ENCODE measurements at regions not wholly inside any gene's neighbourhood (a gene's known extent, or its start where the extent isn't known, plus 50 kb on each side); places are given as distances from the start of the nearest gene placed in this dataset.

DNA sequence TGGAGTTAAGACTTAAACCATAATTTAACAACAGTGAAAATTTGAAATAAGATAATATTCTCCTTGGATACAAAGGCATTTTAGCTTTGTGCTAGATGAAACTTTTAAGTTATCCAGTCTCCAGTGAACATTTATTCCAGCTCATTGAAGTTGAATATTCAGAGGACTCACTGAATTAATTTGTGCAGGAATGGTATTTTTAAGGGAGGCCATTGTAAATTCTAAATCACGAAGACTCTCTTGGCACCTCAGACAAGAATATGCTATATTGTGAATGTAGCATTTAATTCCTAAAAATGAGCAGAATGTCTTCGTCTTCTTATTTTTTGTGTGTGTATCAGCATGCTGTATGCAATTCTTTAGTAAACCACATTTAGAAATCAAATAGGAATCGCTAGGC, 731.7 kb upstream of the RAB6C start:
- no peak for DNase-seq

DNA sequence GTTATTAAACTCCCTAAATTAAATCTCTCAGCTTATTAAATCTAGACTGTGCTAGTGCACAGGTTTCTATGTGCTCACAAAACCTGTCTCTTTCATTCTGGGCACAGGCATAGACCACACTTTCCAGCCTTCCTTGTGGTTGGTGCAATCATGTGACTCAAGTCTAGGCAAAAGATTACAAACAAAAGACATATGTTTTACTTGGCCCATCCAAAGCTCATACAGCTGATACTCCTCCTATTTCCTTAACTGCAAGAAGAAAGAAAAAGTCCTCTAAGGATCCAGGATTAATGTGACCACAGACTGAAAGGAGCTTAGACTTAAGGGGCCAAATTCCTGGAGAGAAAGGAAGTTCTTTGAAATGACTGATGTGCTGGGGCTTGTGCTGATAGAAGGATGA, 731.3 kb upstream of the RAB6C start:
- no peak for DNase-seq

- DNase-seq = no peak
Observed at GRCh38 chr2:129252781-129253460, 726.5 kb upstream of the RAB6C start.

DNA sequence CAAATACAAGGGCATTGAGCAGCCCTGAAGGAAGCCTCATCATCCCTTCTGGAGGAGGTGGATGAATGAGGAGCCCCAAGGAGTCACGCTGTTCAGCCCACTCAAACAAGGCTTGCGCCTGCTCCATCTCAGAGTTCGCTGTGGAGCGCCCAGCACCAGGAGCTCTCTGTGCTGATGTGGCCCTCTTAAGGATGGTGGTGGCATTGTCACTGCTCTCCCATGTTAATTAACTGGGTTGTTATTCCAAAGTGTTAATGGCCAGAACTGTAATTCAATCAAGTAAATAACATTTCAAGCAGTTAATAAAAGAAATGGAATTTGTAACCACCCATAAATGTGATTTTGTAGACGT, 726.0 kb upstream of the RAB6C start:
- DNase-seq = no peak

- no peak for DNase-seq
Observed at GRCh38 chr2:129254718-129255117, 724.7 kb upstream of the RAB6C start.

GRCh38 chr2:129255610-129256313, 723.7 kb upstream of the RAB6C start:
- no peak for DNase-seq

GRCh38 chr2:129256642-129257041, 722.8 kb upstream of the RAB6C start:
- no peak for DNase-seq

- DNase-seq = no peak
Observed at GRCh38 chr2:129262934-129263333, 716.5 kb upstream of the RAB6C start.

GRCh38 chr2:129263939-129264338, 715.5 kb upstream of the RAB6C start:
- DNase-seq = no peak

DNA sequence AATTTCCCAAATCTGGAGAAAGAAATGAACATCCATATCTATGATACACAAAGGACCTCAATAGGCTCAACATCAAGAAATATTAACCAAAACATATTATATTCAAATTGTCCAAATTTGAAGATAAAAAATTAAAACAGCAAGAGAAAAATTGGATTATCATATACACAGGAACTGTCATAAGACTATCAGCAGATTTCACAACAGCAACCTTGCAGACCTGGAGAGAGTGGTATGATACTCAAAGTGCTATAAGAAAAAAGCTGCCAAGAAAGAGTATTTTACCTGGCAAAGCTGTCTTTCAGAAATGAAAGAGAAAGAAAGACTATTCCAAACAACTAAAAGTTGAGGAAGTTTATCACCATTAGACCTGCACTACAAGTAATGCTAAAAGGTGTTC, 711.9 kb upstream of the RAB6C start:
- DNase-seq = no peak

DNA sequence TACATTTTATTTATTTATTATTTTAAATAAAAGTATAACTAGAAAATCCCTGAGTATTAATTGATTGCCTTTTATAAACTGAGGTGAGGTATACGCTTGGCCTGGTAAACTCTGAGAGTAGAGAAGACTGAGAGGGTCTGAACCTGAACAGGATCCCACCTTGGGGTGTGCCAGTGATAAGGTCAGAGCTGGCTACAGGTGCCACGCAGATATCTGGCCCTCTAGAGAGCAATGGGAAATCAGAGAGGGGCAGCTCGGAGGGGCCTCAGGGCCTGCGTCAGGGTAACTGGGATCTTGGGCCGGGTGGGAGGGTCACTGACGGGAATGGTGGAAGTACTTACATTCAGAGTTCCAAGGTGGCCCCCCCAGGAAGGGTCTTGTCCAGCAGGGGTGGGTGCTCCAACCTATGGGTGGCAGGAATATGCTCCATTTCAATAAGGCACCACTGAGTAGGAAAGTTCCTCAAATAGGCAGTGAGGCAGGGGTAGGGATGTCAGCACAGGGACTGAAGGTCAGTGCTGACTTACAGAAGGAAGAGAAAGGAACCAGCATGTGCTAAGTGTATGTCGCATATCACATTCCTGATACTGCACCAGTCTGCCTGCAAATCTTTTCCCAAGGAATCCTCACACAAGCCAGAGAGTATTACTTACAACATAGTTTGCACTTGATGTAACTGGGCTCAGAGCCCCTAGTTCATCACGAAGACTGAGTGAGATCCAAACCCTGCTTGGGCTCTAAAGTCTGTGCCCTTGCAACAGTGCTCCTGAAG, 706.0 kb upstream of the RAB6C start:
- DNase-seq = no peak

DNA sequence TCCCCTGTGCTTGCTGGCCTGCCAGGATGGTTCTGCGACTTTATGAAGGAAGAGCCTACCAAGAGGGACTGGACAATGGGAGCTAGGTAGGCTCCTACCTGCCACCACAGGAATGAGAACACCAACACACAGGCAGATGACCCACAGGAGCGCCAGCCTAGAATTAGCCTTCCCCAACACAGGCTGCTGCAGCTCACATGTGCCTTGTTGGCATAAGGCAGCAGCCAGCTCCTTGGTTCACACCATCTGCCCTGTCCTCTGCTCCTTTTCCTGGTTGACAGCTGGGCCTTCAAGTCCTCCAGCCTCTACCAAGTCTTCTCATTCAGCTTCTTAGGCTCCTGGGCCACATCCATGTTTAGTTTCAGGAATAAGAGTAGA, 705.4 kb upstream of the RAB6C start:
- DNase-seq = no peak

GRCh38 chr2:129274918-129275317, 704.5 kb upstream of the RAB6C start:
- no peak for DNase-seq

GRCh38 chr2:129275706-129276105, 703.8 kb upstream of the RAB6C start:
- no peak for DNase-seq

GRCh38 chr2:129276978-129277584, 702.4 kb upstream of the RAB6C start:
- no peak for DNase-seq

GRCh38 chr2:129277585-129277981, 701.9 kb upstream of the RAB6C start:
- no peak for DNase-seq

- no peak for DNase-seq
Observed at GRCh38 chr2:129281791-129282530, 697.5 kb upstream of the RAB6C start.

GRCh38 chr2:129285012-129285411, 694.5 kb upstream of the RAB6C start:
- DNase-seq = no peak

DNA sequence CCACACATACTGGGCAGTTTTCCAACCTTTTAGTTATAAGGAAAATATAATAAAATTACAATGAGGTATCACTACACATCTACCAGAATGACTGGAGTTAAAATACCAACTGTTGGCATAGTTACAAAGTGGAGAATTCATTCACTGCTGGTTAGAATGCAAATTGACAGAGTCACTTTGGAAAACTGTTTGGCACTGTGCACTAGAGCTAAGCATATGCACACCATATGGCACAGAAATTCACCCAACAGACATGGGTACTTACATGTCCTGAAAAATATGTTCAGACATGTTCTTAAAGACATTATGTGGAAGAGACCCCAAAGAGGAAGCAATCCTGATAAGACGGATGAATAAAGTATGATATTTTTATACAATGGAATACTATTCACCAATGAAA, 686.1 kb upstream of the RAB6C start:
- no peak for DNase-seq

DNA sequence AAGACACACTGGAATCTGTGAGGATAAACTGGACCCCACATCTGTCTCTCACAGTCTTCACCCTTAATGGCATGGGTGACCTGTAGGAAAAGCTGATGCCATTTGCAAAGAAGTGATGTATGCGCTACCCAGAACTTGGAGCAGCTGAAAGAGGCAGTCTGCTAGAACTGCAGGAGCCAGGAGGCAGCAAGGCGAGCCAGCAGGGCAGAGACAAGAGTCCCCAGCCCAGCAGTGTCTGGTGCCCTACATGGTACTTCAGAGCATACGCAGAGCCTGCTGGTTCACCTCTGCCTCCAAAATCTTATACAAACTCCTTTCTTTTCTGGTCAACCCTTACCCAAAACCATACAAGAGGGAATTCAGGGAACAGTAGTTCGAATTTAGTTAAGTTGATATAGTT, 683.1 kb upstream of the RAB6C start:
- no peak for DNase-seq

DNA sequence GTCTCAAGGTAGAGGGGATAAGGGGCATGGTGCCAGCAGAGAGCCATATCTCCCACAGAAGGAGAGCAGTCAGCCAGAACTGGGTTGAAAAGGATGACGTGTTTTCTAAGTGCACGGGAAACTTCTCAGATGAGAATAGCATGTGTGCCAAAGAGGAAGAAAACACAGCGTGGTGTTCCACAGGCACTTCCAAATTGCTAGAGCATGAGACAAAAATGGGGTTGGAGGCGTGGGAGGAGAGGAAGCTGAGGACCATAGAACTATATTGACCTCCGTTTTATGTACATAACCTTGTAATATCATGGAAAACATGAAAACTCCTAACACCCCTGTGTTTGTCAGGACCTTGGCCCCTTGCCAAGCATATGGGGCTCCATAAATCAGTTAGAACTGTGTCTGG, 682.7 kb upstream of the RAB6C start:
- no peak for DNase-seq

- DNase-seq = no peak
Observed at GRCh38 chr2:129297430-129297829, 682.0 kb upstream of the RAB6C start.

- DNase-seq = no peak
Observed at GRCh38 chr2:129299338-129299737, 680.1 kb upstream of the RAB6C start.

Data from T-helper 9 cell (primary cell).